SK-N-MC (cell line): ENCODE measurements at regions not wholly inside any gene's neighbourhood (a gene's known extent, or its start where the extent isn't known, plus 50 kb on each side); places are given as distances from the start of the nearest gene placed in this dataset.

Experiments
- EZH2 ChIP-seq: fragments of 200-600 bp; sonication (generic); IDR thresholded peaks from one replicate; pipeline ENCODE4 v1.6.1; 2017; ENCODE audit warnings: antibody characterized with exemption
- FOXP2 ChIP-seq: optimal IDR thresholded peaks from 2 replicates; pipeline ENCODE3; 2011; ENCODE audit warnings: mild to moderate bottlenecking, moderate library complexity; ENCODE audit not compliant: insufficient read depth; ENCODE audit errors: extremely low read length, control extremely low read depth
- POLR2AphosphoS5 ChIP-seq: IDR thresholded peaks from 2 replicates; pipeline ENCODE4 v1.6.1; 2012; ENCODE audit warnings: mild to moderate bottlenecking, low read depth, low read length, borderline replicate concordance

GRCh38 chr22:27669798-27670599 is 131.6 kb downstream of the MN1 start:
- TF ChIP-seq EZH2: no peak
- no peak for TF ChIP-seq POLR2AphosphoS5
- no peak for TF ChIP-seq FOXP2
